SK-N-SH treated with all-trans-retinoic acid at 6 μM for 48 hours (cell line): ENCODE measurements at regions not wholly inside any gene's neighbourhood (a gene's known extent, or its start where the extent isn't known, plus 50 kb on each side); places are given as distances from the start of the nearest gene placed in this dataset.
"Not testable (repeated sequence)": the region's sequence is repeated elsewhere in the genome, so short reads cannot be mapped to it uniquely, and the experiment has no call there.

Source experiments
- ATAC-seq: fragments of 200-7000 bp; cut with Tn5 transposase; 3 replicates; pipeline ENCODE4 v1.9.1; 2020; ENCODE audit warnings: mild to moderate bottlenecking, moderate library complexity
- ARNTL ChIP-seq: fragments of 450-650 bp; formaldehyde crosslinking; IDR thresholded peaks from 2 replicates; pipeline ENCODE4 v1.5.0; 2020; ENCODE audit warnings: low read depth, mild to moderate bottlenecking, moderate library complexity, borderline replicate concordance
- CSDC2 ChIP-seq: fragments of 250-450 bp; sonication (Bioruptor Pico); IDR thresholded peaks from 2 replicates; pipeline ENCODE4 v1.5.0; 2020; ENCODE audit warnings: mild to moderate bottlenecking, moderate library complexity
- CSRNP3 ChIP-seq: fragments of 250-450 bp; sonication (Bioruptor Pico); IDR thresholded peaks from 2 replicates; pipeline ENCODE4 v1.5.1; 2021; ENCODE audit warnings: mild to moderate bottlenecking, moderate library complexity
- ESRRG ChIP-seq: fragments of 250-450 bp; sonication (Bioruptor Pico); IDR thresholded peaks from 2 replicates; pipeline ENCODE4 v1.6.1; 2021; ENCODE audit warnings: mild to moderate bottlenecking
- ISL1 ChIP-seq: fragments of 250-450 bp; sonication (Bioruptor Pico); IDR thresholded peaks from 2 replicates; pipeline ENCODE4 v2.1.2; 2022; ENCODE audit warnings: mild to moderate bottlenecking, moderate library complexity
- OSR1 ChIP-seq: fragments of 250-450 bp; sonication (Bioruptor Pico); IDR thresholded peaks from 2 replicates; pipeline ENCODE4 v1.8.0; 2022; ENCODE audit warnings: moderate library complexity, mild to moderate bottlenecking, inconsistent platforms
- PATZ1 ChIP-seq: fragments of 250-450 bp; sonication (Bioruptor Pico); IDR thresholded peaks from 2 replicates; pipeline ENCODE4 v1.8.0; 2020; ENCODE audit warnings: mild to moderate bottlenecking, moderate library complexity, borderline replicate concordance
- POU6F1 ChIP-seq: fragments of 250-450 bp; sonication (Bioruptor Pico); IDR thresholded peaks from 2 replicates; pipeline ENCODE4 v1.8.0; 2021; ENCODE audit warnings: low read depth, mild to moderate bottlenecking, moderate library complexity, borderline replicate concordance
- PPARA ChIP-seq: fragments of 250-450 bp; sonication (Bioruptor Pico); IDR thresholded peaks from 2 replicates; pipeline ENCODE4 v1.5.0; 2020; ENCODE audit warnings: mild to moderate bottlenecking, borderline replicate concordance
- RARB ChIP-seq: fragments of 250-450 bp; sonication (Bioruptor Pico); IDR thresholded peaks from 2 replicates; pipeline ENCODE4 v1.8.0; 2021; ENCODE audit warnings: mild to moderate bottlenecking, moderate library complexity
- SNAI2 ChIP-seq: fragments of 250-450 bp; sonication (Bioruptor Pico); IDR thresholded peaks from 2 replicates; pipeline ENCODE4 v1.5.0; 2020; ENCODE audit warnings: mild to moderate bottlenecking, moderate library complexity
- TCF4 ChIP-seq: fragments of 250-450 bp; sonication (Bioruptor Pico); IDR thresholded peaks from 2 replicates; pipeline ENCODE4 v1.8.0; 2021; ENCODE audit warnings: mild to moderate bottlenecking, moderate library complexity, borderline replicate concordance
- TOX ChIP-seq: fragments of 250-450 bp; sonication (Bioruptor Pico); IDR thresholded peaks from 2 replicates; pipeline ENCODE4 v1.8.0; 2021; ENCODE audit warnings: mild to moderate bottlenecking, moderate library complexity, borderline replicate concordance
- ZC3H10 ChIP-seq: fragments of 250-450 bp; sonication (Bioruptor Pico); IDR thresholded peaks from 2 replicates; pipeline ENCODE4 v1.5.1; 2021; ENCODE audit warnings: mild to moderate bottlenecking, moderate library complexity
- ZFP3 ChIP-seq: fragments of 250-450 bp; sonication (Bioruptor Pico); IDR thresholded peaks from 2 replicates; pipeline ENCODE4 v1.5.0; 2020; ENCODE audit warnings: mild to moderate bottlenecking, moderate library complexity
- ZFP30 ChIP-seq: fragments of 450-650 bp; formaldehyde crosslinking; IDR thresholded peaks from 2 replicates; pipeline ENCODE4 v1.5.0; 2022; ENCODE audit warnings: mild to moderate bottlenecking, moderate library complexity
- ZNF565 ChIP-seq: fragments of 450-650 bp; formaldehyde crosslinking; conservative IDR thresholded peaks from 2 replicates; pipeline ENCODE4 v1.5.0; 2020; ENCODE audit warnings: low read depth, mild to moderate bottlenecking, moderate library complexity
- ZNF70 ChIP-seq: fragments of 450-650 bp; formaldehyde crosslinking; IDR thresholded peaks from 2 replicates; pipeline ENCODE4 v1.5.0; 2020; ENCODE audit warnings: mild to moderate bottlenecking, moderate library complexity
- ZNF8 ChIP-seq: fragments of 450-650 bp; formaldehyde crosslinking; IDR thresholded peaks from 2 replicates; pipeline ENCODE4 v1.5.0; 2020; ENCODE audit warnings: mild to moderate bottlenecking, moderate library complexity
- TF ChIP-seq, protein P1 (sequence below): fragments of 250-450 bp; sonication (Bioruptor Pico); IDR thresholded peaks from 2 replicates; pipeline ENCODE4 v1.5.0; 2020; ENCODE audit warnings: mild to moderate bottlenecking, moderate library complexity
- TF ChIP-seq, protein P2 (sequence below): fragments of 250-450 bp; sonication (Bioruptor Pico); IDR thresholded peaks from 2 replicates; pipeline ENCODE4 v1.5.1; 2020; ENCODE audit warnings: low read depth, mild to moderate bottlenecking, moderate library complexity

GRCh38 chr5:82512025-82512424 is 233.9 kb upstream of the RPS23 start (continued):
- TF ChIP-seq PATZ1 (CRISPR knock-in tag) (no peak), ZNF8 (CRISPR knock-in tag) (no peak), OSR1 (CRISPR knock-in tag) (no peak), ZFP30 (no peak)

DNA sequence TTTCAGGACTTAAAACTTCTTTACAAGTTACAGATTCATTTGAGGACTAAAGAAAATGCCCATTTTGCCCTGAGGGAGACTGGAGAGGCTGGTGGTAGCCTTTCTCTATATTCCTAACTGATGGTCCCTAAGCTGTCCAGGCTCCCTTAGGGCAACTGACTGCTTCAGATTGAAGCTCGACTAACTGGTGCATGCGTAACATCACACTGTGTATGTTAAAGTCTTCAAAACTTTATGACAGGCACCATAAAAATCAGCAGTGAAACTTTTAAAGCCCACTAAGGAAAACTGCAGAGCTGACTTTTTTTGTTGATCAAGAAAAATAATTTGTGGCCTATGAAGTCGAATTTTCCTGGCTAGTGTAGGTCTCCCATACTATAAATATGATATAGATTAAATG is 233.0 kb upstream of the RPS23 start:
- TF ChIP-seq, protein P1, sequence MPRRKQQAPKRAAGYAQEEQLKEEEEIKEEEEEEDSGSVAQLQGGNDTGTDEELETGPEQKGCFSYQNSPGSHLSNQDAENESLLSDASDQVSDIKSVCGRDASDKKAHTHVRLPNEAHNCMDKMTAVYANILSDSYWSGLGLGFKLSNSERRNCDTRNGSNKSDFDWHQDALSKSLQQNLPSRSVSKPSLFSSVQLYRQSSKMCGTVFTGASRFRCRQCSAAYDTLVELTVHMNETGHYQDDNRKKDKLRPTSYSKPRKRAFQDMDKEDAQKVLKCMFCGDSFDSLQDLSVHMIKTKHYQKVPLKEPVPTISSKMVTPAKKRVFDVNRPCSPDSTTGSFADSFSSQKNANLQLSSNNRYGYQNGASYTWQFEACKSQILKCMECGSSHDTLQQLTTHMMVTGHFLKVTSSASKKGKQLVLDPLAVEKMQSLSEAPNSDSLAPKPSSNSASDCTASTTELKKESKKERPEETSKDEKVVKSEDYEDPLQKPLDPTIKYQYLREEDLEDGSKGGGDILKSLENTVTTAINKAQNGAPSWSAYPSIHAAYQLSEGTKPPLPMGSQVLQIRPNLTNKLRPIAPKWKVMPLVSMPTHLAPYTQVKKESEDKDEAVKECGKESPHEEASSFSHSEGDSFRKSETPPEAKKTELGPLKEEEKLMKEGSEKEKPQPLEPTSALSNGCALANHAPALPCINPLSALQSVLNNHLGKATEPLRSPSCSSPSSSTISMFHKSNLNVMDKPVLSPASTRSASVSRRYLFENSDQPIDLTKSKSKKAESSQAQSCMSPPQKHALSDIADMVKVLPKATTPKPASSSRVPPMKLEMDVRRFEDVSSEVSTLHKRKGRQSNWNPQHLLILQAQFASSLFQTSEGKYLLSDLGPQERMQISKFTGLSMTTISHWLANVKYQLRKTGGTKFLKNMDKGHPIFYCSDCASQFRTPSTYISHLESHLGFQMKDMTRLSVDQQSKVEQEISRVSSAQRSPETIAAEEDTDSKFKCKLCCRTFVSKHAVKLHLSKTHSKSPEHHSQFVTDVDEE (CRISPR knock-in tag), result no peak
- TF ChIP-seq ZFP30 (no peak), TOX (CRISPR knock-in tag) (no peak), SNAI2 (no peak), ZFP3 (no peak), ISL1 (CRISPR knock-in tag) (no peak), ESRRG (CRISPR knock-in tag) (no peak), PATZ1 (CRISPR knock-in tag) (no peak), CSRNP3 (no peak), PPARA (CRISPR knock-in tag) (no peak), ZC3H10 (no peak), ZNF70 (CRISPR knock-in tag) (no peak), POU6F1 (CRISPR knock-in tag) (no peak), ARNTL (CRISPR knock-in tag) (no peak), TCF4 (CRISPR knock-in tag) (no peak)
- TF ChIP-seq, protein P2, sequence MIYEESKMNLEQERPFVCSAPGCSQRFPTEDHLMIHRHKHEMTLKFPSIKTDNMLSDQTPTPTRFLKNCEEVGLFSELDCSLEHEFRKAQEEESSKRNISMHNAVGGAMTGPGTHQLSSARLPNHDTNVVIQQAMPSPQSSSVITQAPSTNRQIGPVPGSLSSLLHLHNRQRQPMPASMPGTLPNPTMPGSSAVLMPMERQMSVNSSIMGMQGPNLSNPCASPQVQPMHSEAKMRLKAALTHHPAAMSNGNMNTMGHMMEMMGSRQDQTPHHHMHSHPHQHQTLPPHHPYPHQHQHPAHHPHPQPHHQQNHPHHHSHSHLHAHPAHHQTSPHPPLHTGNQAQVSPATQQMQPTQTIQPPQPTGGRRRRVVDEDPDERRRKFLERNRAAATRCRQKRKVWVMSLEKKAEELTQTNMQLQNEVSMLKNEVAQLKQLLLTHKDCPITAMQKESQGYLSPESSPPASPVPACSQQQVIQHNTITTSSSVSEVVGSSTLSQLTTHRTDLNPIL (CRISPR knock-in tag), result no peak
- ATAC-seq, result no peak

GRCh38 chr5:82509762-82510161 is 231.6 kb upstream of the RPS23 start:
- ATAC-seq, result no peak
- TF ChIP-seq, protein P1 (CRISPR knock-in tag), result no peak
- no peak for TF ChIP-seq OSR1 (CRISPR knock-in tag)
- no peak for TF ChIP-seq CSDC2 (CRISPR knock-in tag)
- TF ChIP-seq RARB (CRISPR knock-in tag), result no peak
- no peak for TF ChIP-seq ESRRG (CRISPR knock-in tag)
- TF ChIP-seq ZNF565 (CRISPR knock-in tag), result no peak
- no peak for TF ChIP-seq TOX (CRISPR knock-in tag)
- TF ChIP-seq ZNF70 (CRISPR knock-in tag), result no peak
- TF ChIP-seq, protein P2 (CRISPR knock-in tag), result no peak
- TF ChIP-seq SNAI2, result no peak

- not testable (repeated sequence) for ATAC-seq
Measured at GRCh38 chr5:82506390-82506789, 228.2 kb upstream of the RPS23 start.
